ENCODE measurements at regions not wholly inside any gene's neighbourhood (a gene's known extent, or its start where the extent isn't known, plus 50 kb on each side); places are given as distances from the start of the nearest gene placed in this dataset.

GRCh38 chr11:69558519-69558941 lies 77.1 kb downstream of the LINC01488 start:
- no peak for TF ChIP-seq CTCF (IDR thresholded peaks at IDR 0.05)
- no peak for TF ChIP-seq POLR2A (IDR thresholded peaks at IDR 0.05)
- no peak for TF ChIP-seq POLR2AphosphoS5 (IDR thresholded peaks at IDR 0.05)
